Esophagus muscularis mucosa (tissue), 4 donors: ENCODE measurements at regions not wholly inside any gene's neighbourhood (a gene's known extent, or its start where the extent isn't known, plus 50 kb on each side); places are given as distances from the start of the nearest gene placed in this dataset.

ENCODE experiments used
- DNase-seq: peaks from one replicate; pipeline ENCODE4 v3.0.0-alpha.2; 2017; ENCODE audit errors: extremely low spot score
- H3K27ac ChIP-seq, 4 donors: fragments of 200-600 bp; sonication (generic); replicated peaks in 1 of 4; 1 replicate in 3 of 4; 2 replicates in 1 of 4; pipeline ENCODE4 v1.5.1; 2016 to 2019; ENCODE audit warnings: mild to moderate bottlenecking in 1 of 4
- H3K27me3 ChIP-seq, 4 donors: fragments of 200-600 bp; sonication (generic); one replicate each; pipeline versions ENCODE4 v1.5.1 to v1.6.0; 2016 to 2019
- H3K36me3 ChIP-seq, 4 donors: fragments of 200-600 bp; sonication (generic); one replicate each; pipeline ENCODE4 v1.5.1; 2016 to 2019
- H3K4me1 ChIP-seq, 4 donors: fragments of 200-600 bp; sonication (generic); one replicate each; pipeline ENCODE4 v1.5.1; 2016 to 2019
- H3K4me3 ChIP-seq, 4 donors: fragments of 200-600 bp; sonication (generic); 1 replicate in 2 of 4; 2 replicates in 2 of 4; pipeline ENCODE4 v1.5.1; 2016 to 2019; ENCODE audit warnings: mild to moderate bottlenecking in 4 of 4, moderate library complexity in 1 of 4
- H3K9me3 ChIP-seq, 4 donors: fragments of 200-600 bp; sonication (generic); 1 replicate in 3 of 4; 2 replicates in 1 of 4; pipeline ENCODE4 v1.5.1; 2016 to 2019
- CTCF ChIP-seq, 3 experiments: fragments of 200-600 bp in 2 of 3; fragments of 450-650 bp in 1 of 3; sonication (generic) in 2 of 3; IDR thresholded peaks; one replicate each; pipeline ENCODE4 v1.5.1; 2017 to 2019; ENCODE audit warnings: antibody characterized with exemption in 3 of 3, mild to moderate bottlenecking in 2 of 3, moderate library complexity in 1 of 3
- EP300 ChIP-seq: sonication (generic); formaldehyde crosslinking; IDR thresholded peaks from one replicate; pipeline ENCODE4 v1.6.1; 2017; ENCODE audit warnings: antibody characterized with exemption
- POLR2A ChIP-seq: fragments of 450-650 bp; IDR thresholded peaks from one replicate; pipeline ENCODE4 v1.6.1; 2017; ENCODE audit warnings: antibody characterized with exemption, moderate library complexity, mild to moderate bottlenecking, low read depth
- POLR2AphosphoS5 ChIP-seq, 2 donors: sonication (generic); formaldehyde crosslinking; IDR thresholded peaks; one replicate each; pipeline ENCODE4 v1.6.1; 2017; ENCODE audit warnings: antibody characterized with exemption in 2 of 2
- WGBS: methylation state at CpG from one replicate; pipeline ENCODE4 v1.1.5; 2018; 5-methylcytosine and 5-hydroxymethylcytosine counted together
- intact Hi-C: fragments of 100-400 bp; cut with DNase I; formaldehyde crosslinking; loops from one replicate; pipeline ENCODE4 v1.15.1; 2023

DNA sequence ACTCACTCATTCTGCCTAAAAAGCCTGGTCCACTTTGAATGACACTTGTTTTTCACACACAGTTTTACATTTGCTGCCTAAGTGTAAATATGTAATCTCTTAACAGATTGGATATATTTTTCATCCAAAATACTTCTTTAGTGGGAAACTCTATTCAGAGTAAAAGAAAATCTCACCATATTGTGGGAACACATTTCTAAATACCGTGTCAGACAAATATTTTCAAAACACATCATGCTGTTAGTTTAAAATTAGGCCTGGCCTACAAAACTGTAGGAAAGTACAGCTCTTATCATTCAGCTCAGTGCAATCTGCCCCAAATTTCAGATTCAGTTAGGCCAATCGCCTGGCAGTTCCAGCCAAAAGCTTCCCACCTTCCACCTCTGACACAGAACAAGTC lies 849.8 kb downstream of the NXPH1 start:
- no peak for TF ChIP-seq EP300
- TF ChIP-seq CTCF (IDR thresholded peaks at IDR 0.05): no peak
- TF ChIP-seq POLR2AphosphoS5 (IDR thresholded peaks at IDR 0.05): no peak
- TF ChIP-seq POLR2A: no peak
- intact Hi-C loops: no loop called here
- 85% methylated on average over 2 of the region's 2 CpGs for WGBS
- Histone ChIP-seq H3K9me3 (no peaks in the 10 kb centered on the region), H3K4me1 (no peaks in the 10 kb centered on the region), H3K36me3 (no peaks in the 10 kb centered on the region), H3K27me3 (no peaks in the 10 kb centered on the region), H3K4me3 (no peak overlapping the region), H3K27ac (no peak overlapping the region)
- DNase-seq: no peak

DNA sequence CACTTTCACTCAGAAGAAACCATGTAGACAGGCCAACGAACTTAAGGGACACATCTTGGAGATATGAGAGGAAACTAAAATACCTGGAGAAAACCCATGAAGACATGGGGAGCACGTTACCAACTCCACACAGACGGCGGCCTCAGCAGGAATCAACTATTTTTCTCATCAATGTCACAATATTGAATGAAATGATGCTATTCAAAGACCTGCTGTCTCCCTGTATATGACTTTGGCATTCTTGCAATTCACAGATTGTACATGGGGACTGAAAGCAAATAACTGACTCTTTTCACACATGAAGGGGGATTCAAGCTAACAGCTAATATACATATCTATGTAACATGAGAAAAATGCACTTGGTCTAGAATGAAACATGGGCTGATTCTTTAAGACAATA lies 869.0 kb downstream of the NXPH1 start:
- DNase-seq: no peak
- H3K27me3 ChIP-seq: no peaks in the 10 kb centered on the region
- WGBS: 86% methylated on average over 4 of the region's 4 CpGs
- no peak overlapping the region for H3K4me3 ChIP-seq
- H3K4me1 ChIP-seq: no peaks in the 10 kb centered on the region
- no peaks in the 10 kb centered on the region for H3K36me3 ChIP-seq
- TF ChIP-seq CTCF (IDR thresholded peaks at IDR 0.05) (no peak), POLR2AphosphoS5 (IDR thresholded peaks at IDR 0.05) (no peak), POLR2A (no peak), EP300 (no peak)
- H3K27ac ChIP-seq: no peak overlapping the region
- intact Hi-C loops: no loop called here
- H3K9me3 ChIP-seq: no peaks in the 10 kb centered on the region

DNA sequence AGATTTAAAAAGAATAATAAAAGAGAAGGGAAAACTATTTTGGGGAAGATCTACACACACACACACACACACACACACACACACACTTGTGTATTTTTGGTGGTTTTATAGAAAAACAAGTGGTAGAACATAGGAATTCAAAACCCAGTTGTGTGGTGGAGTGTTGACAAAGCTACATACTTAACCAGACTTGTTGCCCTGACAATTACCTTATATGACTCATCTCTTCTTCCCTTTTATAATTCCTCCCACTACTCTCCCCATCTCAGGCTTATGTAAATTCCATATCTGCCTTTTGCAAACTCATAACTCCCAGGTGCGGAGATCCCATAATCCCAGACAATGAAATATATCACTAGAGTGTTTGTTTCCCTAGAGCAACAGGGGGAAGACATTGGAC lies 873.7 kb downstream of the NXPH1 start:
- Histone ChIP-seq H3K4me1 (no peaks in the 10 kb centered on the region), H3K27ac (no peak overlapping the region), H3K36me3 (no peaks in the 10 kb centered on the region), H3K9me3 (no peaks in the 10 kb centered on the region), H3K27me3 (no peaks in the 10 kb centered on the region), H3K4me3 (no peak overlapping the region)
- no peak for DNase-seq
- 88% methylated on average over 1 of the region's 1 CpG for WGBS
- no peak for TF ChIP-seq POLR2AphosphoS5 (IDR thresholded peaks at IDR 0.05)
- no peak for TF ChIP-seq EP300
- TF ChIP-seq CTCF (IDR thresholded peaks at IDR 0.05): no peak
- TF ChIP-seq POLR2A: no peak
- intact Hi-C loops: no loop called here

DNA sequence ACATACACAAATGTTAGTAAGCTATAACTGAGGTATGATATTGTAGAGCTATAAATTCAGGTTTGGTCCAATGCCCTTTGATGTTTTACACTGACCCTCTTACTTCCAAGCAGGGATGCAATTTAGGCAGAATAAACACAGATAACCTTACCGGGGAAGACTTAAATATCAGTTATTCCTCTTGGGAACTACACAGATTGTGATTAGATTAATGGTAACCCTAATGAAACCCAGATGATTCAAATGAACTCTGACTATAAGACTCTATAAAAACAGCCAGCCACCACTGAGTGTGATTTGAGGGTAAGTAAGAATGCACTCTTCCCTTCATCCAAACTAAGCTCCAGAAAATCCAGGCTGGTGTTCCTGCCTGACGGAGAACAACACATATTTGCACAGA lies 891.1 kb downstream of the NXPH1 start:
- 37% methylated on average over 2 of the region's 2 CpGs for WGBS
- intact Hi-C loops: no loop called here
- H3K4me3 ChIP-seq: no peak overlapping the region
- no peaks in the 10 kb centered on the region for H3K4me1 ChIP-seq
- no peak overlapping the region for H3K27ac ChIP-seq
- no peaks in the 10 kb centered on the region for H3K27me3 ChIP-seq
- no peak for TF ChIP-seq POLR2A
- H3K9me3 ChIP-seq: no peaks in the 10 kb centered on the region
- no peak for DNase-seq
- no peaks in the 10 kb centered on the region for H3K36me3 ChIP-seq

- intact Hi-C loops: no loop called here
- H3K4me1 ChIP-seq: no peaks in the 10 kb centered on the region
- 74% methylated on average over 2 of the region's 2 CpGs for WGBS
- no peak overlapping the region for H3K4me3 ChIP-seq
- DNase-seq: no peak
- H3K27ac ChIP-seq: no peak overlapping the region
- H3K27me3 ChIP-seq: no peaks in the 10 kb centered on the region
- H3K36me3 ChIP-seq: no peaks in the 10 kb centered on the region
- TF ChIP-seq EP300: no peak
- TF ChIP-seq POLR2AphosphoS5 (IDR thresholded peaks at IDR 0.05): no peak
- TF ChIP-seq CTCF (IDR thresholded peaks at IDR 0.05): no peak
- no peak for TF ChIP-seq POLR2A
- H3K9me3 ChIP-seq: no peaks in the 10 kb centered on the region
These were observed 894.9 kb downstream of the NXPH1 start for GRCh38 chr7:9328296-9328695.
